OCI-LY1 (cell line): ENCODE measurements at regions not wholly inside any gene's neighbourhood (a gene's known extent, or its start where the extent isn't known, plus 50 kb on each side); places are given as distances from the start of the nearest gene placed in this dataset.

Experiments used
- H2AFZ ChIP-seq: fragments of 200-600 bp; sonication (generic), shearing (Covaris generic); 2 replicates; pipeline ENCODE4 v1.6.0; 2014; ENCODE audit warnings: antibody characterized with exemption, mild to moderate bottlenecking, low read length
- H3F3A ChIP-seq: fragments of 200-600 bp; sonication (generic), shearing (Covaris generic); 2 replicates; pipeline ENCODE4 v1.6.0; 2014; ENCODE audit warnings: mild to moderate bottlenecking, antibody characterized with exemption, low read length, moderate library complexity; ENCODE audit not compliant: insufficient read depth
- H3K27ac ChIP-seq: fragments of 200-600 bp; sonication (generic); 2 replicates; pipeline ENCODE4 v1.5.1; 2014; ENCODE audit warnings: low read length, mixed run types, mild to moderate bottlenecking, low read depth; ENCODE audit not compliant: poor library complexity, severe bottlenecking
- H3K27me3 ChIP-seq: fragments of 200-600 bp; sonication (generic); 2 replicates; pipeline ENCODE4 v1.6.0; 2014; ENCODE audit warnings: antibody characterized with exemption, mild to moderate bottlenecking, low read length, moderate library complexity; ENCODE audit not compliant: insufficient read depth
- H3K36me3 ChIP-seq: fragments of 200-600 bp; sonication (generic); 2 replicates; pipeline ENCODE4 v1.6.1; 2014; ENCODE audit warnings: mild to moderate bottlenecking, antibody characterized with exemption, low read length, moderate library complexity, mixed read lengths; ENCODE audit not compliant: insufficient read depth
- H3K4me1 ChIP-seq: fragments of 200-600 bp; sonication (generic); 2 replicates; pipeline ENCODE4 v1.5.1; 2014; ENCODE audit warnings: mild to moderate bottlenecking, low read length, moderate library complexity; ENCODE audit not compliant: insufficient read depth, severe bottlenecking
- H3K4me2 ChIP-seq: fragments of 200-600 bp; sonication (generic), shearing (Covaris generic); 2 replicates; pipeline ENCODE4 v1.6.1; 2014; ENCODE audit warnings: low read length
- H3K4me3 ChIP-seq: fragments of 200-600 bp; sonication (generic); 2 replicates; pipeline ENCODE4 v1.5.1; 2014; ENCODE audit warnings: low read length, low read depth, mild to moderate bottlenecking, mixed read lengths; ENCODE audit not compliant: poor library complexity, severe bottlenecking
- H3K79me2 ChIP-seq: fragments of 200-600 bp; shearing (Covaris generic); 2 replicates; pipeline ENCODE4 v1.6.1; 2016; ENCODE audit warnings: mixed run types, low read length, mixed read lengths; ENCODE audit not compliant: insufficient read depth
- H3K9ac ChIP-seq: fragments of 200-600 bp; sonication (generic), shearing (Covaris generic); 2 replicates; pipeline ENCODE4 v1.6.1; 2014; ENCODE audit warnings: mild to moderate bottlenecking, low read length, mixed read lengths
- H3K9me2 ChIP-seq: fragments of 200-600 bp; sonication (generic), shearing (Covaris generic); 2 replicates; pipeline ENCODE4 v1.6.1; 2014; ENCODE audit warnings: low read depth, mild to moderate bottlenecking, low read length, mixed read lengths
- H3K9me3 ChIP-seq: fragments of 200-600 bp; shearing (Covaris generic); 2 replicates; pipeline ENCODE4 v1.6.1; 2014; ENCODE audit warnings: low read length, mixed read lengths
- H4K20me1 ChIP-seq: fragments of 200-600 bp; sonication (generic), shearing (Covaris generic); 2 replicates; pipeline ENCODE4 v1.6.0; 2016; ENCODE audit warnings: mild to moderate bottlenecking, low read length; ENCODE audit not compliant: insufficient read depth
- CTCF ChIP-seq: fragments of 200-600 bp; sonication (generic), shearing (Covaris generic); IDR thresholded peaks from 2 replicates; pipeline ENCODE4 v1.5.1; 2017; ENCODE audit warnings: mild to moderate bottlenecking, antibody characterized with exemption, low read length, moderate library complexity, mixed read lengths
- EZH2 ChIP-seq: fragments of 200-600 bp; sonication (generic), shearing (Covaris generic); IDR thresholded peaks from 2 replicates; pipeline ENCODE4 v1.8.0; 2017; ENCODE audit warnings: borderline replicate concordance, mixed run types, mild to moderate bottlenecking, antibody characterized with exemption, low read length, moderate library complexity, mixed read lengths

GRCh38 chr18:8988260-8988871 lies 114.1 kb upstream of the NDUFV2 start:
- Histone ChIP-seq H3K9me2 (no peaks in the 10 kb centered on the region), H3K4me1 (no peaks in the 10 kb centered on the region), H3K4me3 (no peak overlapping the region), H3K79me2 (no peaks in the 10 kb centered on the region), H4K20me1 (no peaks in the 10 kb centered on the region), H3K36me3 (no peaks in the 10 kb centered on the region), H2AFZ (no peak overlapping the region), H3K9ac (no peak overlapping the region), H3K27me3 (no peaks in the 10 kb centered on the region), H3F3A (no peaks in the 10 kb centered on the region), H3K4me2 (no peak overlapping the region), H3K9me3 (no peaks in the 10 kb centered on the region), H3K27ac (no peak overlapping the region)
- TF ChIP-seq EZH2 = no peak
- TF ChIP-seq CTCF = peak; percentile 99

GRCh38 chr18:8989017-8989416 lies 113.5 kb upstream of the NDUFV2 start:
- Histone ChIP-seq H3K4me2 (no peak overlapping the region), H3K4me1 (no peaks in the 10 kb centered on the region), H3K79me2 (no peaks in the 10 kb centered on the region), H3F3A (no peaks in the 10 kb centered on the region), H2AFZ (no peak overlapping the region), H3K27ac (no peak overlapping the region), H4K20me1 (no peaks in the 10 kb centered on the region), H3K9ac (no peak overlapping the region), H3K36me3 (no peaks in the 10 kb centered on the region), H3K27me3 (no peaks in the 10 kb centered on the region), H3K4me3 (no peak overlapping the region), H3K9me3 (no peaks in the 10 kb centered on the region), H3K9me2 (no peaks in the 10 kb centered on the region)
- no peak for TF ChIP-seq CTCF
- no peak for TF ChIP-seq EZH2

- no peaks in the 10 kb centered on the region for H3K9me2 ChIP-seq
- H3K79me2 ChIP-seq = no peaks in the 10 kb centered on the region
- H3K4me1 ChIP-seq = no peaks in the 10 kb centered on the region
- no peaks in the 10 kb centered on the region for H3K27me3 ChIP-seq
- H4K20me1 ChIP-seq = no peaks in the 10 kb centered on the region
- TF ChIP-seq CTCF = no peak
- no peak for TF ChIP-seq EZH2
- H3F3A ChIP-seq = no peaks in the 10 kb centered on the region
- H3K9me3 ChIP-seq = no peaks in the 10 kb centered on the region
- H3K27ac ChIP-seq = no peak overlapping the region
- no peak overlapping the region for H3K9ac ChIP-seq
- no peak overlapping the region for H3K4me3 ChIP-seq
- H2AFZ ChIP-seq = no peak overlapping the region
- no peak overlapping the region for H3K4me2 ChIP-seq
- H3K36me3 ChIP-seq = no peaks in the 10 kb centered on the region
These were observed 112.6 kb upstream of the NDUFV2 start for GRCh38 chr18:8989855-8990254.
